ENCODE measurements at regions not wholly inside any gene's neighbourhood (a gene's known extent, or its start where the extent isn't known, plus 50 kb on each side); places are given as distances from the start of the nearest gene placed in this dataset.

GRCh38 chr4:122003335-122003734 lies 51.5 kb upstream of the TRPC3 start:
- TF ChIP-seq TOX (CRISPR knock-in tag; IDR thresholded peaks at IDR 0.05; ENCODE audit: borderline replicate concordance) (no peak), ARNTL (CRISPR knock-in tag; IDR thresholded peaks at IDR 0.05; ENCODE audit: borderline replicate concordance, low read depth) (no peak), PATZ1 (CRISPR knock-in tag; IDR thresholded peaks at IDR 0.05; ENCODE audit: borderline replicate concordance) (no peak)
